PFSK-1 (cell line): ENCODE measurements at regions not wholly inside any gene's neighbourhood (a gene's known extent, or its start where the extent isn't known, plus 50 kb on each side); places are given as distances from the start of the nearest gene placed in this dataset.

Source experiments
- FOXP2 ChIP-seq: optimal IDR thresholded peaks from 2 replicates; pipeline ENCODE3; 2011; ENCODE audit warnings: borderline replicate concordance, control low read depth, inconsistent platforms; ENCODE audit not compliant: insufficient read depth; ENCODE audit errors: extremely low read length, extremely low read depth
- POLR2AphosphoS5 ChIP-seq: IDR thresholded peaks from 2 replicates; pipeline ENCODE4 v1.6.1; 2012; ENCODE audit warnings: low read depth, mild to moderate bottlenecking, control low read depth, low read length, moderate library complexity
- SIN3A ChIP-seq: IDR thresholded peaks from 2 replicates; pipeline ENCODE4 v1.6.1; 2012; ENCODE audit warnings: mild to moderate bottlenecking, low read length, moderate library complexity, borderline replicate concordance; ENCODE audit not compliant: insufficient read depth
- TAF1 ChIP-seq: IDR thresholded peaks from 2 replicates; pipeline ENCODE4 v1.6.1; 2012; ENCODE audit warnings: low read length, control low read depth, borderline replicate concordance; ENCODE audit not compliant: insufficient read depth
- TF ChIP-seq, protein P1 (sequence below), 2 experiments: IDR thresholded peaks; 2 replicates each; pipeline versions ENCODE4 v1.6.1 to v1.8.0; 2011 to 2012; ENCODE audit warnings: low read depth in 2 of 2, low read length in 2 of 2, control low read depth in 1 of 2, inconsistent platforms in 1 of 2, mild to moderate bottlenecking in 1 of 2, moderate library complexity in 1 of 2; ENCODE audit not compliant: insufficient read depth in 1 of 2

DNA sequence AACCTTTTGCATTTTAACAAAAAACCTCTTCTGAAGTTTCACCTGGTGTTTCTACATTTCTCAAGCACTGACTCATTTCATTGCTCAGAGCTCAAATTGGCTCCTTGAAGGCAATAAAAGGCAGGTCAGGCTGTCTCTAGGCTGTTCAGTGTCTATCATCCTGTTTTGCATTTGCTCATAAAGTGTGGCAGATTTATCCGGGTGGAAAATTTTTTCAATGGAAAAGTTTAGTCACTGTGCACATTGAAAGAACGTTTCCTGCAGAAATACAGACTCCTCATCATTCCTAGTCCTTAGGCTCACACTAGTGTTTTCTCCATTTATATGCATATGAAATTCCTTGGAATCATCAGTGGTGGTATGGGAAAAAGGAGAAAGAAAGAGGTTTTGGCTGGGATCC lies 114.2 kb upstream of the DGKB start:
- TF ChIP-seq FOXP2 = no peak
- TF ChIP-seq SIN3A = no peak
- TF ChIP-seq, protein P1, sequence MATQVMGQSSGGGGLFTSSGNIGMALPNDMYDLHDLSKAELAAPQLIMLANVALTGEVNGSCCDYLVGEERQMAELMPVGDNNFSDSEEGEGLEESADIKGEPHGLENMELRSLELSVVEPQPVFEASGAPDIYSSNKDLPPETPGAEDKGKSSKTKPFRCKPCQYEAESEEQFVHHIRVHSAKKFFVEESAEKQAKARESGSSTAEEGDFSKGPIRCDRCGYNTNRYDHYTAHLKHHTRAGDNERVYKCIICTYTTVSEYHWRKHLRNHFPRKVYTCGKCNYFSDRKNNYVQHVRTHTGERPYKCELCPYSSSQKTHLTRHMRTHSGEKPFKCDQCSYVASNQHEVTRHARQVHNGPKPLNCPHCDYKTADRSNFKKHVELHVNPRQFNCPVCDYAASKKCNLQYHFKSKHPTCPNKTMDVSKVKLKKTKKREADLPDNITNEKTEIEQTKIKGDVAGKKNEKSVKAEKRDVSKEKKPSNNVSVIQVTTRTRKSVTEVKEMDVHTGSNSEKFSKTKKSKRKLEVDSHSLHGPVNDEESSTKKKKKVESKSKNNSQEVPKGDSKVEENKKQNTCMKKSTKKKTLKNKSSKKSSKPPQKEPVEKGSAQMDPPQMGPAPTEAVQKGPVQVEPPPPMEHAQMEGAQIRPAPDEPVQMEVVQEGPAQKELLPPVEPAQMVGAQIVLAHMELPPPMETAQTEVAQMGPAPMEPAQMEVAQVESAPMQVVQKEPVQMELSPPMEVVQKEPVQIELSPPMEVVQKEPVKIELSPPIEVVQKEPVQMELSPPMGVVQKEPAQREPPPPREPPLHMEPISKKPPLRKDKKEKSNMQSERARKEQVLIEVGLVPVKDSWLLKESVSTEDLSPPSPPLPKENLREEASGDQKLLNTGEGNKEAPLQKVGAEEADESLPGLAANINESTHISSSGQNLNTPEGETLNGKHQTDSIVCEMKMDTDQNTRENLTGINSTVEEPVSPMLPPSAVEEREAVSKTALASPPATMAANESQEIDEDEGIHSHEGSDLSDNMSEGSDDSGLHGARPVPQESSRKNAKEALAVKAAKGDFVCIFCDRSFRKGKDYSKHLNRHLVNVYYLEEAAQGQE (IDR thresholded peaks at IDR 0.05; ENCODE audit: insufficient read depth in 1 of 2, low read depth in 2 of 2, low read length in 2 of 2) = no peak
- no peak for TF ChIP-seq TAF1
- TF ChIP-seq POLR2AphosphoS5 = no peak

DNA sequence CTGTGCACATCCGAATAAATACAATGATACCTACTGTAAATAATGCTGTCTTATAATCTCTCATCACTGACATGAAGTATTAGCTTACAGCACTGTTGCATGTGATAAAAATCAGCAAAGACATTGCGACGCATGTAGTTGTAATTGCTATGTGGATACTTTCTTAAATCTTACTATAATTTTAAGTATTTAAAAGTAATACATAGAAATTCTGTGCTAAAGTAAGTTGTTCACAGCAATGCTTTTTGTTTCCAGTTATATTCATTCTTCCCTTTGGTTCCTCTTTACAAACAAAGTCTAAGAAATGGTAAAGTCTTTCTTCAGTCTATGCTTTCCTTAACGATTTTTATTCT lies 113.7 kb upstream of the DGKB start:
- TF ChIP-seq, protein P1 (IDR thresholded peaks at IDR 0.05; ENCODE audit: insufficient read depth in 1 of 2, low read depth in 2 of 2, low read length in 2 of 2) = no peak
- TF ChIP-seq FOXP2 (no peak), POLR2AphosphoS5 (no peak), TAF1 (no peak), SIN3A (no peak)

GRCh38 chr7:15015545-15016314 lies 113.2 kb upstream of the DGKB start:
- TF ChIP-seq FOXP2 = no peak
- TF ChIP-seq, protein P1 (IDR thresholded peaks at IDR 0.05; ENCODE audit: insufficient read depth in 1 of 2, low read depth in 2 of 2, low read length in 2 of 2) = no peak
- TF ChIP-seq SIN3A = no peak
- TF ChIP-seq TAF1 = no peak
- no peak for TF ChIP-seq POLR2AphosphoS5

- TF ChIP-seq FOXP2 (no peak), POLR2AphosphoS5 (no peak), SIN3A (no peak), TAF1 (no peak)
- TF ChIP-seq, protein P1 (IDR thresholded peaks at IDR 0.05; ENCODE audit: insufficient read depth in 1 of 2, low read depth in 2 of 2, low read length in 2 of 2) = no peak
These were observed 109.6 kb upstream of the DGKB start for GRCh38 chr7:15012135-15012534.

DNA sequence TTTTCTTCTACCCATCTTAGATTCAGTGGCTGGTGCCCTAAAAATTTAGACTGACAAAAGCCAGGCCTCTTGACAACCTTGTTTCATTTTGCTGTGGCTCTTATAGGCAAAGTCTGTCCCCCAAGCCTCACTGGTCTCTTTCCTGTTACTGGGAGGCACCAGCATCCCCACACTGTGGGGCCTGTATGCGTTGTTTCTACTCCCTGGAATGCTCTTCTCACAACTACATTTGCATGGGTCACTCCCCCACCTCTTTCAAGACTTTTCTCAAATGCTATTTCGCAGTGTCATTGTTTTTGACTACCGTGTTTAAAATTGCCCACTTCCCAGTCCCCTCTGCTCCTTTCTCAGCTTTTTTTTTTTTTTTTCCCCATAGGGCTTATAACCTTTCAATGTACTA lies 108.7 kb upstream of the DGKB start:
- TF ChIP-seq, protein P1 (IDR thresholded peaks at IDR 0.05; ENCODE audit: insufficient read depth in 1 of 2, low read depth in 2 of 2, low read length in 2 of 2) = no peak
- TF ChIP-seq FOXP2 (no peak), TAF1 (no peak), POLR2AphosphoS5 (no peak), SIN3A (no peak)
